KMS-11 (cell line): ENCODE measurements at regions not wholly inside any gene's neighbourhood (a gene's known extent, or its start where the extent isn't known, plus 50 kb on each side); places are given as distances from the start of the nearest gene placed in this dataset.
"Not testable (repeated sequence)": the region's sequence is repeated elsewhere in the genome, so short reads cannot be mapped to it uniquely, and the experiment has no call there.

Experiments
- H2AFZ ChIP-seq: fragments of 200-600 bp; sonication (generic); 2 replicates; pipeline ENCODE4 v1.6.1; 2016; ENCODE audit warnings: antibody characterized with exemption, mixed run types, low read depth
- H3K27ac ChIP-seq: fragments of 200-600 bp; sonication (generic); 2 replicates; pipeline ENCODE4 v1.6.1; 2016; ENCODE audit warnings: mild to moderate bottlenecking, mixed run types
- H3K27me3 ChIP-seq: fragments of 200-600 bp; sonication (generic); 2 replicates; pipeline ENCODE4 v1.6.1; 2017; ENCODE audit warnings: mild to moderate bottlenecking, low read depth, mixed run types, moderate library complexity; ENCODE audit not compliant: insufficient read depth
- H3K36me3 ChIP-seq: fragments of 200-600 bp; sonication (generic); 2 replicates; pipeline ENCODE4 v1.6.1; 2017; ENCODE audit warnings: mild to moderate bottlenecking, mixed run types; ENCODE audit not compliant: insufficient read depth
- H3K4me1 ChIP-seq: fragments of 200-600 bp; sonication (generic); 2 replicates; pipeline ENCODE4 v1.6.1; 2016; ENCODE audit warnings: mild to moderate bottlenecking, low read depth, mixed run types; ENCODE audit not compliant: poor library complexity, severe bottlenecking
- H3K4me2 ChIP-seq: fragments of 200-600 bp; sonication (generic); 2 replicates; pipeline ENCODE4 v1.7.0; 2016; ENCODE audit warnings: mild to moderate bottlenecking, mixed run types
- H3K4me3 ChIP-seq: fragments of 200-600 bp; sonication (generic); IDR thresholded peaks from 2 replicates; pipeline ENCODE4 v1.6.1; 2017; ENCODE audit warnings: low read depth, low read length, mixed read lengths; ENCODE audit not compliant: insufficient read depth
- H3K79me2 ChIP-seq: fragments of 200-600 bp; sonication (generic); 2 replicates; pipeline ENCODE4 v1.6.1; 2016; ENCODE audit warnings: low read depth, mixed run types; ENCODE audit not compliant: insufficient read depth
- H3K9ac ChIP-seq: fragments of 200-600 bp; sonication (generic); 2 replicates; pipeline ENCODE4 v1.6.1; 2016; ENCODE audit warnings: mild to moderate bottlenecking, mixed run types
- H4K20me1 ChIP-seq: fragments of 200-600 bp; sonication (generic); 2 replicates; pipeline ENCODE4 v1.6.1; 2016; ENCODE audit warnings: mild to moderate bottlenecking, mixed run types; ENCODE audit not compliant: insufficient read depth
- CTCF ChIP-seq: fragments of 200-600 bp; sonication (generic); conservative IDR thresholded peaks from 2 replicates; pipeline ENCODE4 v1.6.1; 2017; ENCODE audit warnings: low read depth, mild to moderate bottlenecking, antibody characterized with exemption, low read length, moderate library complexity, mixed read lengths

DNA sequence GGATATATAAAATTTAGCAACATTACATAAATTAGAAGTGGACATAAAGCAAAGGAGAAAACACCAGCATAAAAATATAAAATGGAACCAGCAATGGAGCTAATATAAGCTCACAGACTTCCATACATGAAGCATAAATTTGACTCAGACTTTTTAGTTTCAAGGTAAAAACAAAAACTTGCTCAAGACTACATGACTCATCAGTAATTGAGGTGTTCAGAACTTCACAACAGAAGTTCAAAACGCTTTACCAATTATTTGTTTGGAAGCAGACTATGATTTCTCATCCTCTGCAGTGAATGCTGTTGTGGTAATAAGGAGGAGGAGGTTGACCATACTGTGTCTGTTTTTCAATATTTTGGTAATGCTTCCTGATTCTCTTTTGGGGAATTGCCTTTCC lies 192.0 kb upstream of the MEIS1 start:
- H3K4me3 ChIP-seq, H3K4me2 ChIP-seq, H4K20me1 ChIP-seq, H2AFZ ChIP-seq, H3K36me3 ChIP-seq, H3K9ac ChIP-seq, H3K4me1 ChIP-seq, H3K79me2 ChIP-seq, H3K27me3 ChIP-seq, H3K27ac ChIP-seq: not testable (repeated sequence)

- no peaks in the 10 kb centered on the region for H3K79me2 ChIP-seq
- no peaks in the 10 kb centered on the region for H3K27me3 ChIP-seq
- H3K9ac ChIP-seq: no peak overlapping the region
- no peak overlapping the region for H3K4me3 ChIP-seq
- H4K20me1 ChIP-seq: no peaks in the 10 kb centered on the region
- no peaks in the 10 kb centered on the region for H3K36me3 ChIP-seq
- H2AFZ ChIP-seq: no peak overlapping the region
- no peak overlapping the region for H3K27ac ChIP-seq
- H3K4me2 ChIP-seq: no peak overlapping the region
- no peaks in the 10 kb centered on the region for H3K4me1 ChIP-seq
- no peak for TF ChIP-seq CTCF
Measured at GRCh38 chr2:66242099-66242789, 192.7 kb upstream of the MEIS1 start.

DNA sequence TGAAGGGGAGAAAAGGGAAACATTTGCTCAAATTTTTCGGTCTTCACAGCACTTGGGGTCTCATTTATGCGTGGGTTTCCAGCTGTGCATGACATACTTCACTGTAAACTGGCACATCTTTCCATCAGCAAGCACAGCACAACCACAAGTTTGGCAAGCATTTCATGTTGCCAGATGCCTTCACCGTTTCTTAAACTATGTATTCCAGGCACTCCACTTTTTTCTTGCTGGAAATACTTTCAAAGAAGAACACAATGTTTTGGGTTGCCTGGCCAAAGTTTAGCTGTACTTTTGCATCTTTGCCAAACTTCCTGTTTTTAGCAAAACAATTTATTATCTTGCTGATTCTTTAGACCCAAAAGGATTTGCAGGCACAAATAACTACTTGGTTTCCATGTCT lies 194.6 kb upstream of the MEIS1 start:
- TF ChIP-seq CTCF: no peak
- H3K27me3 ChIP-seq: no peaks in the 10 kb centered on the region
- no peak overlapping the region for H3K4me3 ChIP-seq
- no peaks in the 10 kb centered on the region for H3K4me1 ChIP-seq
- H3K4me2 ChIP-seq: no peak overlapping the region
- H4K20me1 ChIP-seq: no peaks in the 10 kb centered on the region
- no peaks in the 10 kb centered on the region for H3K79me2 ChIP-seq
- no peak overlapping the region for H2AFZ ChIP-seq
- H3K27ac ChIP-seq: no peak overlapping the region
- no peaks in the 10 kb centered on the region for H3K36me3 ChIP-seq
- no peak overlapping the region for H3K9ac ChIP-seq

DNA sequence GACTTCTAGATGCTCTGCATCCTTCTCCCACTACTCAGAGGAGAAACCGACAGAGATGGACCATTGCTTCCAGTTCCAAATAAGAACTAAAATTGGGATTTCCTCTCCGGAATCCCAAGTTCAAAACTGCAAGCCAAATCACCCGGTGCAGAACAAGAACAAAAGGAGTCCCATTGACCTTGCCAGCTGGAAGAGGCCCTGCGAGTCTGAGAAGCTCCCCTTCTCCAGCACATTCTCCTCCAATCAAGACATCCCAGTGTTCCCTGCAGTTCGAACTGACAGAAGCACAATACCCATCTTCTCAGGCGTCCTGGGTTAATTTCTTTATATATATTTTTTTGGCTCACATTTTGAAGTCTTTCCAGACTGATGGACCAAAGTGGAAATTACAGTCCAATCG lies 195.3 kb upstream of the MEIS1 start:
- Histone ChIP-seq H3K79me2 (no peaks in the 10 kb centered on the region), H2AFZ (no peak overlapping the region)

More for the DNA sequence above, 195.3 kb upstream of the MEIS1 start:
- no peak for TF ChIP-seq CTCF
- no peak overlapping the region for H3K9ac ChIP-seq
- no peaks in the 10 kb centered on the region for H3K4me1 ChIP-seq
- H3K4me3 ChIP-seq: no peak overlapping the region
- no peaks in the 10 kb centered on the region for H3K27me3 ChIP-seq
- no peak overlapping the region for H3K27ac ChIP-seq
- no peaks in the 10 kb centered on the region for H3K36me3 ChIP-seq
- no peak overlapping the region for H3K4me2 ChIP-seq
- no peaks in the 10 kb centered on the region for H4K20me1 ChIP-seq
